ENCODE measurements at regions not wholly inside any gene's neighbourhood (a gene's known extent, or its start where the extent isn't known, plus 50 kb on each side); places are given as distances from the start of the nearest gene placed in this dataset.

DNA sequence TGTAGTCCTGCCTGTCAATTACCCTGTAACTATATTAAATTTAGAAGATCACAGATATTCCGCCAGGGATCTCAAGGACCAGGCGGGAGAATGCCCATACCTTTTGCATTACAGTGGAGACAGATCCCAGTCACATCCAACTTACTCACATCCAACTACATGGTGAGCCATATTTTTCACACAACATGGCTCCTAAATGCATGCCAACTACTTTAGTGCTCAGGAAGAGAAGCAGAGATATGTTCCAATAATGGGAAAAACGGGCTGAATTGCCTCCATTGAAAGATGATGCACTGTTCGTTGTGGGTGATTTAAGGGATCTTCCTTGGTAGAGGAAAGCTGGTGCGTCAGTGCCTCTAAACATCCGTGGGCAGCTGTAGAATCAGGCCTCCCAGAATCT lies 304.5 kb downstream of the CD83 start:
- intact Hi-C loops (cut with DNase I; ENCODE audit: low total_unique reads): no loop called here
- TF ChIP-seq CTCF (IDR thresholded peaks at IDR 0.05 in 4 of 5, conservative IDR thresholded peaks at IDR 0.05 in 1 of 5): no peak
- Histone ChIP-seq H3K4me3 (no peak overlapping the region), H3K36me3 (no peaks in the 10 kb centered on the region), H3K4me1 (no peaks in the 10 kb centered on the region), H3K9me3 (no peaks in the 10 kb centered on the region), H3K27me3 (no peaks in the 10 kb centered on the region), H3K27ac (peak overlapping the region in 1 of 4 donors; percentile 54)
- ATAC-seq (no peak), DNase-seq (no peak)
- in situ Hi-C loops (cut with MboI; ENCODE audit: low sequenced_read_pairs in 4 of 4): no loop called here

DNA sequence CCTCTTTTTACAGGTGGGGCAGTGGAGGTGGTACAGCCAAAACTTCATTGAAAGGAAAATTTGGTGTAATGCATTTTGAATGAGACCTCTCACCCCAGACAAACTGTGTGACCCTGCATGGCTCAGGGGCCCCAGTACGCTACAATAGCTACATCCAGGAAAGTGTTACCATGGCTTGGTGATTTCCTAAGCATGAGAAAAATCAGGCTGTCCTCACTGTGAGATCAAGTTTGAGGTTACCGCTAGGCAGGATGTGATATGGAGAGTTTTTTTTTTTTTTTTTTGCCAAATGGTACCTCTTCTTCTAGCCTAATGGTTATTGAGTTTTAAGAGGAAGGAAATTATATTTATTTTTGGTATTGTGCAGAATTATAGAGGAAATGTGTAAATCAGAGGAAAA lies 305.3 kb downstream of the CD83 start:
- no peaks in the 10 kb centered on the region for H3K36me3 ChIP-seq
- no peaks in the 10 kb centered on the region for H3K9me3 ChIP-seq
- no peaks in the 10 kb centered on the region for H3K27me3 ChIP-seq
- DNase-seq (no peak), ATAC-seq (peak in 1 of 2 donors; percentile 42)
- peak overlapping the region in 3 of 4 donors; percentile 34 to 59 (median 54) for H3K27ac ChIP-seq
- no peak overlapping the region for H3K4me3 ChIP-seq
- TF ChIP-seq POLR2A (IDR thresholded peaks at IDR 0.05) (no peak), CTCF (IDR thresholded peaks at IDR 0.05 in 4 of 5, conservative IDR thresholded peaks at IDR 0.05 in 1 of 5) (no peak)
- intact Hi-C loops (cut with DNase I; ENCODE audit: low total_unique reads) (no loop called here), in situ Hi-C loops (cut with MboI; ENCODE audit: low sequenced_read_pairs in 4 of 4) (no loop called here)
- no peaks in the 10 kb centered on the region for H3K4me1 ChIP-seq

- in situ Hi-C loops (cut with MboI; ENCODE audit: low sequenced_read_pairs in 4 of 4) (no loop called here), intact Hi-C loops (cut with DNase I; ENCODE audit: low total_unique reads) (no loop called here)
- Histone ChIP-seq H3K4me3 (no peak overlapping the region), H3K9me3 (no peaks in the 10 kb centered on the region), H3K27ac (peak overlapping the region in 3 of 4 donors; percentile 36 to 59 (median 41)), H3K36me3 (no peaks in the 10 kb centered on the region), H3K4me1 (no peaks in the 10 kb centered on the region), H3K27me3 (no peaks in the 10 kb centered on the region)
- DNase-seq (no peak), ATAC-seq (peak; percentile 60 to 77)
- no peak for TF ChIP-seq POLR2A (IDR thresholded peaks at IDR 0.05)
Observed at GRCh38 chr6:14423330-14423729, 305.8 kb downstream of the CD83 start.

DNA sequence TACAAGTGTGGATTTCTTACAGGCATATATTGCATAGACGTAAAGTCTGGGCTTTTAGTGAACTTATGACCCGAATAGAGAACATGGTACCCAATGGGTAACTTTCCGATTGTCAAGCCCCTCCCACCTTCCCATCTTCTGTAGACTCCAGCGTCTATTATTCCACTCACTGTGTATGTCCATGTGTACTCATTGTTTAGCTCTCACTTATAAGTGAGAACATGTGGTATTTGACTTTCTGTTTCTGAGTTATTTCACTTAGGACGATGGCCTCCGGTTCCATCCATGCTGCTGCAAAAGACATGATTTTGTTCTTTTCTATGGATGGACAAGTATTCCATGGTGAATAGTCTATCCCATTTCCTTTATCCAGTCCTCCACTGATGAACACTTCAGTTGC lies 306.4 kb downstream of the CD83 start:
- peak overlapping the region; percentile 5 to 41 (median 32) for H3K27ac ChIP-seq
- in situ Hi-C loops (cut with MboI; ENCODE audit: low sequenced_read_pairs in 4 of 4) (no loop called here), intact Hi-C loops (cut with DNase I; ENCODE audit: low total_unique reads) (no loop called here)
- TF ChIP-seq POLR2A (IDR thresholded peaks at IDR 0.05) (no peak), CTCF (IDR thresholded peaks at IDR 0.05 in 4 of 5, conservative IDR thresholded peaks at IDR 0.05 in 1 of 5) (no peak)
- H3K4me3 ChIP-seq: no peak overlapping the region
- ATAC-seq: no peak
- H3K36me3 ChIP-seq: no peaks in the 10 kb centered on the region
- no peaks in the 10 kb centered on the region for H3K27me3 ChIP-seq
- DNase-seq: no peak
- no peaks in the 10 kb centered on the region for H3K9me3 ChIP-seq
- H3K4me1 ChIP-seq: no peaks in the 10 kb centered on the region

- no peak for ATAC-seq
- H3K9me3 ChIP-seq: no peaks in the 10 kb centered on the region
- TF ChIP-seq CTCF (IDR thresholded peaks at IDR 0.05 in 4 of 5, conservative IDR thresholded peaks at IDR 0.05 in 1 of 5) (no peak), POLR2A (IDR thresholded peaks at IDR 0.05) (no peak)
- no peaks in the 10 kb centered on the region for H3K27me3 ChIP-seq
- intact Hi-C loops (cut with DNase I; ENCODE audit: low total_unique reads): no loop called here
- no peak overlapping the region for H3K27ac ChIP-seq
- no peak for DNase-seq
- H3K4me1 ChIP-seq: no peaks in the 10 kb centered on the region
- H3K36me3 ChIP-seq: no peaks in the 10 kb centered on the region
- no peak overlapping the region for H3K4me3 ChIP-seq
- in situ Hi-C loops (cut with MboI; ENCODE audit: low sequenced_read_pairs in 4 of 4): no loop called here
Observed at GRCh38 chr6:14425805-14426204, 308.2 kb downstream of the CD83 start.
